GM21515 (cell line): ENCODE measurements at regions not wholly inside any gene's neighbourhood (a gene's known extent, or its start where the extent isn't known, plus 50 kb on each side); places are given as distances from the start of the nearest gene placed in this dataset.

Source experiments
- ATAC-seq: cut with Tn5 transposase; IDR thresholded peaks from one replicate; pipeline ENCODE4 v1.9.1; 2021; ENCODE audit not compliant: unreplicated experiment

DNA sequence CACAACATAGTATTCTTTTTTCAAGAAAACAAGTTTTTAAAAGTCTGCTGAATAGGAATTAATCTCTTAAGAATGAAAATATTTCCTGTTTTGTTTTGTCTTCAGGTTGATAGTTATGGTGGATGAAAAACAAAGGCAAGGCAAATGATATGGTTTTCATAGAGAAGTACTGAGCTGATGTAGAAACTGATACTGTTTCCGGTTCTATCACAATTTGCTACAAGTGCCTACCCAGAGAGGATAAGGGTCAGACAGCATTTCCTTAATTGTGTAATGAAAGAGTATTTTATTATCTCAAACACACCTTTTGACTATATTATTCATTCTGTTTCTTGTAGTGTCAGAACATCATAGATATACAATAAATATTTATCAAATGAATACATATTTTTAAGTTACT, 836.3 kb downstream of the SQOR start:
- no peak for ATAC-seq

DNA sequence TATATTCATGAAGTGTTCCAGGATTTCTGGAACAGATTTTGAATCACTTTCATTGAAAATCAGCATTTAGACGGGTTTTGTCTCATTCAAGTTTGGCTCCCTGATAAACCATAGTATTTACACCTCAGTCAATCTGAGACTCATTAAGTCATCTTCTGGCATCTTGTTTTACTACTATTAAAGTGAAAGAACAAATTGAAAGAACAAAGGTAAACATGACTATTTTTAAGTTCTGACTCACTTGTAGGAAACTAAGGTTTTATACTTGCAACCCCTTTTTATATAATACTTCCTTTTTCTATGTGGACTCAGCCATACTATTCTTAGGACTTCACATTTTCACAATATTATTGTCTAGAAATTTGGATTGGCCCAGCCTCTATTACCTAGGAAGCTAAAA, 854.4 kb downstream of the SQOR start:
- no peak for ATAC-seq

DNA sequence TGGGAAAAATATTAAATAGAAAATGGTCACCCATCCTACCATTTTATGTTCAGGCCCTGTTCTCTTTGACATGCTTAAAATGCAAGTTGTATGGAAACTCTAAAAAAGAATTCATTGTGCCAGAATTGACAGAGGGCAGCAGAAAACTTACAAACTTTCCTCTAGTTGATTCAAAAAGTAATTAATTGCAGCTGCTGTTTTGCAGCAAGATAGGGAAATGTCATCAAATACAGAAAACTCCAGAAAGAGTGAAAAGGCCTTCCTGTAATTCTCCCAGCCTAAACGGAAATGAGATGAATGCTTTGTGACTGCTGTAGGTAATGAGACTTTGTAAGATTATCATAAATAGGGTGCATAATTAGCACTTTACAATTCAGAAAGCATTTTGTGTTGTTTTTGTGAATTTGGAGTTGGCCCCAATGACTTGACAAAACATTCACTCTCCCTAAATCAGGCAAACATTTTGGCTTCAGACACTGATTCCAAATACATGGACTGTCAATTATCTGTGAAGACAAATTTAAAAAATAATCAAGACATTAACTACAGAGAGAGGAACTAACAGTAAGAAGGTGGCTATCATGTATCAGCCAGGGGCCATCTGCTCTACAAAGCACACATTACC, 861.8 kb downstream of the SQOR start:
- ATAC-seq: no peak

DNA sequence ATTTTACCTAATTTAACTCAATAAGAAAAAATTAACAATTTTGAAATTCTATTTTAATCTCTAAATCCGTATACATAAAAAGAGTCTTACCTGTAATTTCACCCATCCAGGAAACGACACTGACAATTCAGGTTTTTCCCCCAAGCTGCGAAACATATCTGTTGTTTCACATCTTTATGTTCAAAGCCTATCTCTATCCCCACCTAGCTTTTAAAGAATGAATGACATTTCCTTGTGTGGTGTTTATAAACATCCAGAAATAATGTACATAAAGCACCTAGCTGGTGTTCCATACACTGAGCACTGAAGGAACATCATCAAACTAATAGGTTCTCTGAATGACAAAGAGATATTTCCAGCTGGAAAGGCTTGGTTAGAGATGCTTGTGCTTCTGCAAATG, 867.8 kb downstream of the SQOR start:
- no peak for ATAC-seq

DNA sequence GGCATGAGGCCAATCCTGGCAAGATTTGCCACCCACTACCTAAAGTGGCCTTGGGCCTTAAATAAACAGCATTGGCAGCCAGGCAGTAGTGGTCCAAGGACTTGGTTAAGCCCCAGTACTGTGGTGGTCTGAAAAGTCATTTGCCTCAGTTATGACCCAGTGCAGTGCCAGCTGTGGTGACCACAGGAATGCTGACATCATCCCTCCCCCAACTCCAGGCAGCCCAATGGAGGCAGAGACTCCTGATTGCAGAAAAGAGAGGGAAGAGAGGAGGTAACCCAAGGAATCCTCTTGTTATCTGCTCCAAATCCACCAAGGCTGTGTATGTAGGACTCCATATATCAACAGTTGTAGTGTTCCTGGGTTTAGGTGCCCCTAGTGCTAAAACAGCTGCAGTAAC, 883.6 kb downstream of the SQOR start:
- no peak for ATAC-seq

GRCh38 chr15:46523701-46524100, 888.9 kb downstream of the SQOR start:
- no peak for ATAC-seq

DNA sequence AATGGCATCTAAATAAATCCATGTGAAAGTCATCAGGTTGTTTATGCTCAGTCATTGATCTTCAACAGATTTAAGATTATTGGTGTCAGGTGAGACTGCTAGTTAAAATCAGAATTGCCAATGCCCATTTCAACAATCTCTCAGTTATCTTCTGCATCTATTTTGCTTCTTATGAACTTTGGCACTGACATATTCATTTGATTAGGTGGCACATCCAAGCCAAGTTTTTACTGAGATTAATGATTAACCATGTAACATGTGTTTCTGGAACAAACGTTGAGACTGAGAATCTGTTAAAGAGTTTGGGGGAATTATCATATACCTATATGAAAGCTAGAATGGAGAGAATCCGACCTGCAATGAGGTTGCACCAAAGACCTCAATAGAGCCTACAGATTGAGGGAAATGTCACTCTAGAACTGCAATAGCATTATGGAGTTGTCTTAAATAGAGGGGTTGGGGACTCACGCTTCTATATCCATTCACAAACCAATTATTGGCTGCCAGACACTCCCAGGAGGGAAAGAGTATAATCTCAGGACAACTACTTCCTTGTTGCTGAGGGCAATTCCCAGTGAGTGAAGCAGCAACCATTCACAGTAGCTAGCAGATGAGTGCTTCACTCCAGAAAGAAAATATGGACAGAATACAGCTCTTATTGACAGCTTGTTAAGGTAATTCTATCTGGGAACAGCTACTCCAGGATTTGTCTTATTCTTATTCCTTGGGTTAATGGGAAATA, 891.3 kb downstream of the SQOR start:
- ATAC-seq: no peak

GRCh38 chr15:46526726-46527110, 891.9 kb downstream of the SQOR start:
- no peak for ATAC-seq

DNA sequence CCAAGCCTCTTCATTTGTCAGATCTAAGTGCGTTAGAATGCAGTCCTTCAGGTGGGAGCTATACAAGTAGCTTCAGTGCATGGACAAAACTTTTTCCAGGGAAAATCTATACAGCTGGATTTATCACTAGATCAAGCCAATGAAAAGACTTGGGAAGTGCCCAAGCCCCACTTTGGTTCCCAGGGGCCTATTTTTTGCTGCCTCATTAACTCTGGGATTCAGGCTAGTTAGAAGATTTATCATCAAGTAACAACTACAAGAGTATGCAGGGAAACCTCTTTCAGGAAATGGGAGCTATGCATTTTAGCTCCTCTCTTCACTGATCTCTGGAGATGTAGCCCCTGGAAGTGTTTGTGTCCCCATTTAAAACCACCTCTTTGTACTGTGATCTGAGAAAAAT, 908.8 kb downstream of the SQOR start:
- no peak for ATAC-seq

DNA sequence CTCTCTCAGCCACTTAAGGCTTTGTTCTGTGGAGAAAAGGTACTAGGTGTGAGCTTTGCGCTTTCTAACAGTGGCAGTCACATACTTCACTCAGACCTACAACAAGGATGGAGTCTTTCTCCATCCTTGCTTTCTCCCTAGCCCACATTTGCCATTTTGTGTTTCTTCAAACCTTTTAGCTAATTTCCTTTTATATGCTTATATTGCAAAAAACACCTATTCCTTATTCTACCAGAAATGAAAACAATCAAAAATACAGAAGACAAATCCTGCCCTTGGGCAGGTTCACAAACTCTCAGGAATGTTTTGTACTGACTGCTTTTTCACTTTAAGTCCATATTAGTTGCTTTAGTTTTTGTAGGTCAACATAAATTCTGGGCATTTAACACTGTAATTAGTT, 914.2 kb downstream of the SQOR start:
- no peak for ATAC-seq

DNA sequence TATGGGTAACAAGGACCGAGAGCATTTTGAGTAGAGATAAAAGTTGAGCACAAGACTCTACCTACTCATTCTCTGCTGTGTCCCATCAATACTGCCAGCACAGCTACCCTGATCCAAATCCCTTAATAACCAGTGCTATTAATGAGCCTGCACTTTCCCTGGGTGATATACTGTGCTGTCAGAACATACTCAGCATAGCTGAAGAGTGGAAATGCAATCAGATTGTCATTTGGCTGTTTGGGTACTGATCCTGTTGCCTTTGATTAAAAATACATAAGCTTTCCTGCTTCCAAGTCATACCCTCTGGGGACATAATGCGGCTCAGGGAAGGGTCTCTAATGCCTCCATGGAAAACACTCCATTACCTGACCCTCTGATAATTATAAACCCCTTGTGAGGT, 917.5 kb downstream of the SQOR start:
- ATAC-seq: no peak

DNA sequence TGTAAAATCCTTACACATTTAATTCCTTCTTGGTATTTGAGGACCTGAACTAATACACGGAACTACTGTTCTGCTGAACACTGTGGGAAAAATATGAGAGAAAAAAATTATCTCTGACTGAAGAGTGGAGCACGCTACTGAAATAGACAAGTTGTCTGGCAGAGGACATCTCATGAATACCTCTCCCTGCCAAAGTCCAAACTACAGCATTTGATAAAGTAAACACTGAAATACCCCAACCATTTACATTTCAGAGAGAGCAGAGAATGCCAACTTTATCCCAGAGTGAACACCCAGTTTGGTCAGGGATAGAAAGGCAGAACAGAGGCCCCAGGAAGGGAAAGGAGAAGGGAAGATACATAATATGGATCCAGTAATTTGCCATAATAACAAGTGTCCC, 920.7 kb downstream of the SQOR start:
- ATAC-seq: no peak

GRCh38 chr15:46556010-46556409, 921.2 kb downstream of the SQOR start:
- no peak for ATAC-seq

GRCh38 chr15:46556559-46557379, 921.9 kb downstream of the SQOR start:
- no peak for ATAC-seq

- no peak for ATAC-seq
These were observed 933.1 kb downstream of the SQOR start for GRCh38 chr15:46567968-46568367.

- no peak for ATAC-seq
These were observed 935.0 kb downstream of the SQOR start for GRCh38 chr15:46569781-46570180.

GRCh38 chr15:46576646-46577395, 942.0 kb downstream of the SQOR start:
- ATAC-seq: no peak

DNA sequence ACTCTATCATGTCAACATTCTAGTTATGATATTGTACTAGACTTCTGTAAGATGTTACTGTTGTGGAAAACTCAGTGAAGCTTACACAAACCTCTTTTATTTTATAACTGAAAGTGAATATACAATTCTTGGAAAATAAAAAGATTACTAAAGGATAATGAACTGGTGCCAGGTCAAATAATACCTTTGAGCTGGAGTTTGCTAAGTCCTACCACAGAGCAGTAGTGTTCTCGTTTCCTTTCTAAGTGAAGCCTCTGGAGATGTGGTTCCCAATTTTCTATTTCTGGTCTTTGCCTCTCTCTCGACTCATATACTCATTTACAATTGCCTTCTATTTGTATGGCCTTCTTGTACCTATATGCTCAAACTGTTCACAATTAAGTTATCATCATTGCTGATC, 942.9 kb downstream of the SQOR start:
- ATAC-seq: no peak

GRCh38 chr15:46580487-46580886, 945.7 kb downstream of the SQOR start:
- no peak for ATAC-seq

GRCh38 chr15:46580924-46581323, 946.1 kb downstream of the SQOR start:
- no peak for ATAC-seq

DNA sequence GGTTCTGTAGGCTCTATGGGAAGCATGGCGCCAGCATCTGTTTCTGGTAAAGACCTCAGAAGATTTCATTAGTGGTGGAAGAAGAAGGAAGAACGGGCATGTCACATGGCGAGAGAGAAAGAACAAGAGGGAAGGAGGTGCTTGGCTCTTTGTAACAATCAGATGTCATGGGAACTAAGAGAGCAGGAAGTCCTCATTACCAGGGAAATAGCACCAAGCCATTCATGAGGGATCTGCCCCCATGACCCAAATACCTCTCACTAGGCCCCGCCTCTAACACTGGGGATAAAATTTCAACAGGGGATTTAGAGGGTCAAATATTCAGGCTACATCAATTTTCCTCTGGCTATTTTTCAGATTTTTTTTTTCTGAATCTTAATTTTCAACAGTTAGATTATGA, 954.3 kb downstream of the SQOR start:
- no peak for ATAC-seq
